ENCODE measurements at regions not wholly inside any gene's neighbourhood (a gene's known extent, or its start where the extent isn't known, plus 50 kb on each side); places are given as distances from the start of the nearest gene placed in this dataset.

- Mint-ChIP-seq H3K4me3 (ENCODE audit: unreplicated experiment) (no peak overlapping the region), H3K9me3 (ENCODE audit: unreplicated experiment) (no peaks in the 10 kb centered on the region), H3K36me3 (ENCODE audit: low read depth, unreplicated experiment) (no peaks in the 10 kb centered on the region), H3K4me1 (ENCODE audit: unreplicated experiment) (no peaks in the 10 kb centered on the region), H3K27me3 (ENCODE audit: unreplicated experiment) (no peaks in the 10 kb centered on the region), H3K27ac (ENCODE audit: unreplicated experiment) (no peak overlapping the region)
- DNase-seq (ENCODE audit: low spot score), result no peak
- TF ChIP-seq CTCF (IDR thresholded peaks at IDR 0.05; ENCODE audit: unreplicated experiment), result no peak
Observed at GRCh38 chr7:84422790-84423189, 228.2 kb upstream of the SEMA3A start.

- Mint-ChIP-seq H3K4me3 (ENCODE audit: unreplicated experiment) (no peak overlapping the region), H3K27ac (ENCODE audit: unreplicated experiment) (no peak overlapping the region), H3K4me1 (ENCODE audit: unreplicated experiment) (no peaks in the 10 kb centered on the region), H3K27me3 (ENCODE audit: unreplicated experiment) (no peaks in the 10 kb centered on the region), H3K36me3 (ENCODE audit: low read depth, unreplicated experiment) (no peaks in the 10 kb centered on the region), H3K9me3 (ENCODE audit: unreplicated experiment) (no peaks in the 10 kb centered on the region)
- DNase-seq (ENCODE audit: low spot score), result no peak
- TF ChIP-seq CTCF (IDR thresholded peaks at IDR 0.05; ENCODE audit: unreplicated experiment), result no peak
Observed at GRCh38 chr7:84412161-84412969, 217.8 kb upstream of the SEMA3A start.

GRCh38 chr7:84399661-84400060 is 205.1 kb upstream of the SEMA3A start:
- no peak for DNase-seq (ENCODE audit: low spot score)
- H3K4me1 Mint-ChIP-seq (ENCODE audit: unreplicated experiment), result no peaks in the 10 kb centered on the region
- H3K4me3 Mint-ChIP-seq (ENCODE audit: unreplicated experiment), result no peak overlapping the region
- no peaks in the 10 kb centered on the region for H3K27me3 Mint-ChIP-seq (ENCODE audit: unreplicated experiment)
- no peak for TF ChIP-seq CTCF (IDR thresholded peaks at IDR 0.05; ENCODE audit: unreplicated experiment)
- H3K36me3 Mint-ChIP-seq (ENCODE audit: low read depth, unreplicated experiment), result peaks cover 11% of the 10 kb centered on the region
- no peak overlapping the region for H3K27ac Mint-ChIP-seq (ENCODE audit: unreplicated experiment)
- H3K9me3 Mint-ChIP-seq (ENCODE audit: unreplicated experiment), result peaks cover 11% of the 10 kb centered on the region

- no peaks in the 10 kb centered on the region for H3K9me3 Mint-ChIP-seq (ENCODE audit: unreplicated experiment)
- no peaks in the 10 kb centered on the region for H3K36me3 Mint-ChIP-seq (ENCODE audit: low read depth, unreplicated experiment)
- DNase-seq (ENCODE audit: low spot score), result no peak
- no peak for TF ChIP-seq CTCF (IDR thresholded peaks at IDR 0.05; ENCODE audit: unreplicated experiment)
- no peaks in the 10 kb centered on the region for H3K4me1 Mint-ChIP-seq (ENCODE audit: unreplicated experiment)
- no peak overlapping the region for H3K27ac Mint-ChIP-seq (ENCODE audit: unreplicated experiment)
- no peaks in the 10 kb centered on the region for H3K27me3 Mint-ChIP-seq (ENCODE audit: unreplicated experiment)
- H3K4me3 Mint-ChIP-seq (ENCODE audit: unreplicated experiment), result no peak overlapping the region
Observed at GRCh38 chr7:84394219-84394618, 199.6 kb upstream of the SEMA3A start.

- Mint-ChIP-seq H3K4me1 (ENCODE audit: unreplicated experiment) (no peaks in the 10 kb centered on the region), H3K36me3 (ENCODE audit: low read depth, unreplicated experiment) (no peaks in the 10 kb centered on the region), H3K27ac (ENCODE audit: unreplicated experiment) (no peak overlapping the region), H3K27me3 (ENCODE audit: unreplicated experiment) (no peaks in the 10 kb centered on the region), H3K9me3 (ENCODE audit: unreplicated experiment) (no peaks in the 10 kb centered on the region), H3K4me3 (ENCODE audit: unreplicated experiment) (no peak overlapping the region)
- TF ChIP-seq CTCF (IDR thresholded peaks at IDR 0.05; ENCODE audit: unreplicated experiment), result no peak
- DNase-seq (ENCODE audit: low spot score), result no peak
Observed at GRCh38 chr7:84393786-84394185, 199.2 kb upstream of the SEMA3A start.

All from endothelial cell (in vitro differentiated cells).